ENCODE measurements at regions not wholly inside any gene's neighbourhood (a gene's known extent, or its start where the extent isn't known, plus 50 kb on each side); places are given as distances from the start of the nearest gene placed in this dataset.

DNA sequence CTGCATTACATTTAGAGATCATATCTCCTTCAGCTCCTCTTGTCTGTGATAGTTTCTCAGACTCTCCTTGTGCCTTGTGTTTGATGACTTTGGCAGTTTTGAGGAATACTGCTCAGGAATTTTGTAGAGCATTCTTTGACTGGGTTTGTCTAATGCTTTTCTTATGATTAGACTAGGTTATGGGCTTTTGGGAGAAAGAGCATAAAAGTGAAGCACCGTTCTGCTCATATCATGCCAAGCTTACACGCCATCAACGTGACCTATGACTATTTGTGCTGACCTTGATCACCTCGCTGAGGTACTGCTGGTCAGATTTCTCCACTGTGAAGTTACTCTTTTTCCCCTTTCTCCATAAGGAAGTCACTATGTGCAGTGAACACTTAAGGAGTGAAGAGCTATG lies 256.0 kb downstream of the LY86 start:
- FAIRE-seq, result no peak
- Histone ChIP-seq H3K9me1 (ENCODE audit: control insufficient read depth, insufficient read depth, low read length) (no peaks in the 10 kb centered on the region), H3K27ac (ENCODE audit: extremely low read depth, low read depth, low read length) (no peak overlapping the region), H4K20me1 (replicated peaks; ENCODE audit: control insufficient read depth, insufficient read depth, low read length) (no peaks in the 10 kb centered on the region), H3K27me3 (ENCODE audit: control insufficient read depth in 2 of 2, insufficient read depth in 2 of 2, low read length in 2 of 2) (peaks cover 12 to 21% of the 10 kb centered on the region in 2 experiments; a peak in 4 of 5 replicates), H3K4me2 (ENCODE audit: insufficient read depth, low read length) (no peak overlapping the region), H3K4me3 (no peak overlapping the region), H3K36me3 (ENCODE audit: control insufficient read depth, insufficient read depth, low read length) (no peaks in the 10 kb centered on the region), H3K4me1 (replicated peaks in 1 of 2; ENCODE audit: control insufficient read depth in 2 of 2, insufficient read depth in 2 of 2, low read length in 2 of 2) (no peaks in the 10 kb centered on the region; a peak in 1 of 5 replicates), H3K9me3 (replicated peaks; ENCODE audit: control insufficient read depth, insufficient read depth, low read depth, low read length) (0 out of 2 replicates have a peak, but pooled peaks cover 3% of the 10 kb centered on the region), H3K9ac (ENCODE audit: insufficient read depth in 1 of 2, low read depth in 2 of 2, low read length in 2 of 2) (no peak overlapping the region), H2AFZ (ENCODE audit: low read depth, low read length) (no peak overlapping the region), H3K79me2 (ENCODE audit: control insufficient read depth, insufficient read depth, low read length) (no peaks in the 10 kb centered on the region)
- WGBS (ENCODE audit: insufficient coverage, low coverage, missing lambda C conversion rate), result 12% methylated on average over 4 of the region's 4 CpGs
- ChIA-PET POLR2A (no interaction called here), CTCF (ENCODE audit: low intra/inter-chr PET ratio) (no interaction called here)
- BruUV-seq (replicated peaks), result no TSS peak
- in situ Hi-C loops (cut with MboI) (no loop called here), intact Hi-C loops (cut with micrococcal nuclease) (no loop called here)
- ATAC-seq, result no peak
- TF ChIP-seq NEUROD1 (IDR thresholded peaks at IDR 0.05; ENCODE audit: borderline replicate concordance, low read depth, low read length, partially characterized antibody), result no peak
- no peak for TF ChIP-seq PTTG1 (tag; IDR thresholded peaks at IDR 0.05; ENCODE audit: low read depth)
- no peak for TF ChIP-seq ZNF253 (CRISPR knock-in tag; conservative IDR thresholded peaks at IDR 0.05)
- no peak for TF ChIP-seq ZNF124 (CRISPR knock-in tag; IDR thresholded peaks at IDR 0.05)
- TF ChIP-seq EHMT2 (IDR thresholded peaks at IDR 0.05), result no peak
- TF ChIP-seq ZNF324 (CRISPR knock-in tag; IDR thresholded peaks at IDR 0.05), result no peak
- no peak for TF ChIP-seq DDX20 (tag; IDR thresholded peaks at IDR 0.05; ENCODE audit: low read depth)
- TF ChIP-seq PPARD (CRISPR knock-in tag; IDR thresholded peaks at IDR 0.05), result no peak
- TF ChIP-seq SRF (CRISPR knock-in tag; IDR thresholded peaks at IDR 0.05), result no peak
- TF ChIP-seq HNRNPH1 (optimal IDR thresholded peaks at IDR 0.05; ENCODE audit: low read depth, low read length), result no peak
- no peak for TF ChIP-seq ZFX (CRISPR knock-in tag; IDR thresholded peaks at IDR 0.05)
- TF ChIP-seq BACH1 (tag; IDR thresholded peaks at IDR 0.05), result no peak
- TF ChIP-seq, protein P1, sequence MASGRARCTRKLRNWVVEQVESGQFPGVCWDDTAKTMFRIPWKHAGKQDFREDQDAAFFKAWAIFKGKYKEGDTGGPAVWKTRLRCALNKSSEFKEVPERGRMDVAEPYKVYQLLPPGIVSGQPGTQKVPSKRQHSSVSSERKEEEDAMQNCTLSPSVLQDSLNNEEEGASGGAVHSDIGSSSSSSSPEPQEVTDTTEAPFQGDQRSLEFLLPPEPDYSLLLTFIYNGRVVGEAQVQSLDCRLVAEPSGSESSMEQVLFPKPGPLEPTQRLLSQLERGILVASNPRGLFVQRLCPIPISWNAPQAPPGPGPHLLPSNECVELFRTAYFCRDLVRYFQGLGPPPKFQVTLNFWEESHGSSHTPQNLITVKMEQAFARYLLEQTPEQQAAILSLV (tag; IDR thresholded peaks at IDR 0.05), result no peak
- no peak for TF ChIP-seq NONO (IDR thresholded peaks at IDR 0.05; ENCODE audit: low read depth in 2 of 2, low read length in 1 of 2)
- TF ChIP-seq CGGBP1 (CRISPR knock-in tag; IDR thresholded peaks at IDR 0.05), result no peak
- no peak for TF ChIP-seq CBFA2T2 (conservative IDR thresholded peaks at IDR 0.05)
- TF ChIP-seq NUFIP1 (IDR thresholded peaks at IDR 0.05; ENCODE audit: partially characterized antibody), result no peak
- no peak for TF ChIP-seq POLR2B (IDR thresholded peaks at IDR 0.05; ENCODE audit: low read depth, partially characterized antibody)
- DNase-seq (ENCODE audit: extremely low read depth in 1 of 4, low spot score in 3 of 4), result no peak

All from K562 (cell line).